A549 (cell line): ENCODE measurements at regions not wholly inside any gene's neighbourhood (a gene's known extent, or its start where the extent isn't known, plus 50 kb on each side); places are given as distances from the start of the nearest gene placed in this dataset.

Source experiments
- ATAC-seq, 2 experiments: fragments of 200-7000 bp in 1 of 2; fragments of >200 bp in 1 of 2; cut with Nextera tagmentation in 1 of 2; cut with Tn5 transposase in 1 of 2; 3 replicates each; pipeline versions ENCODE4 v1.8.0 to v1.9.1; 2018 to 2020; ENCODE audit warnings: mild to moderate bottlenecking in 1 of 2, moderate library complexity in 1 of 2
- CTCF ChIA-PET: fragments of 300-600 bp; sonication (Branson Sonifier 250); formaldehyde crosslinking; extraction: SDS; loops from one replicate; lab custom pipeline; 2021; ENCODE audit warnings: antibody characterized with exemption, inconsistent platforms; lab: Yijun Ruan, JAX
- POLR2A ChIA-PET: fragments of 350-600 bp; formaldehyde crosslinking; extraction: SDS; loops from one replicate; lab custom pipeline; 2021; ENCODE audit warnings: antibody characterized with exemption, inconsistent platforms; lab: Yijun Ruan, JAX
- DNase-seq, 2 experiments: peaks; one replicate each; pipeline versions ENCODE4 v3.0.0 to v3.0.0-alpha.2; 2011 to 2016; ENCODE audit warnings: low read depth in 1 of 2, low spot score in 1 of 2
- FAIRE-seq: peaks from 2 replicates; lab custom pipeline; 2011; peaks lifted over from hg19 to GRCh38; lab: Jason Lieb, UNC
- H3K27ac ChIP-seq, 2 experiments: fragments of >200 bp; sonication (Bioruptor Twin); formaldehyde crosslinking; 3 replicates each; pipeline ENCODE4 v1.5.1; 2016 to 2017
- H3K4me1 ChIP-seq: fragments of >200 bp; sonication (Bioruptor Twin); formaldehyde crosslinking; 3 replicates; pipeline ENCODE4 v1.6.1; 2016
- H3K4me2 ChIP-seq: fragments of >200 bp; sonication (Bioruptor Twin); formaldehyde crosslinking; 3 replicates; pipeline ENCODE4 v1.6.1; 2016
- H3K4me3 ChIP-seq: fragments of >200 bp; sonication (Bioruptor Twin); formaldehyde crosslinking; 3 replicates; pipeline ENCODE4 v1.5.1; 2016
- H3K9me3 ChIP-seq: fragments of >200 bp; sonication (Bioruptor Twin); formaldehyde crosslinking; 3 replicates; pipeline ENCODE4 v1.6.1; 2016
- BHLHE40 ChIP-seq: IDR thresholded peaks from 2 replicates; pipeline ENCODE4 v1.6.1; 2012; ENCODE audit warnings: low read depth, low read length, inconsistent platforms
- CHD4 ChIP-seq: fragments of 200-600 bp; sonication (generic); IDR thresholded peaks from 2 replicates; pipeline ENCODE4 v1.6.1; 2016; ENCODE audit warnings: antibody characterized with exemption, mild to moderate bottlenecking, borderline replicate concordance
- EHF ChIP-seq: fragments of 250-450 bp; sonication (Bioruptor Pico); IDR thresholded peaks from 2 replicates; pipeline ENCODE4 v1.5.0; 2020; ENCODE audit warnings: mild to moderate bottlenecking
- FOSL2 ChIP-seq, 2 experiments: fragments of 450-650 bp in 1 of 2; fragments of >200 bp in 1 of 2; sonication (Bioruptor Twin) in 1 of 2; formaldehyde crosslinking; IDR thresholded peaks; 2 replicates each; pipeline versions ENCODE4 v1.5.0 to v1.6.1; 2016 to 2020; ENCODE audit warnings: mild to moderate bottlenecking in 1 of 2, moderate library complexity in 1 of 2
- FOXS1 ChIP-seq: fragments of 250-450 bp; sonication (Bioruptor Pico); IDR thresholded peaks from 2 replicates; pipeline ENCODE4 v1.5.0; 2020; ENCODE audit warnings: mild to moderate bottlenecking, moderate library complexity
- HOXB13 ChIP-seq: fragments of 250-450 bp; sonication (Bioruptor Pico); IDR thresholded peaks from 2 replicates; pipeline ENCODE4 v1.5.0; 2020; ENCODE audit warnings: low read depth, mild to moderate bottlenecking, moderate library complexity
- JUN ChIP-seq, 2 experiments: fragments of >200 bp; sonication (Bioruptor Twin); formaldehyde crosslinking; IDR thresholded peaks; 2 replicates in 1 of 2; 3 replicates in 1 of 2; pipeline ENCODE4 v1.6.1; 2016 to 2017
- KDM5A ChIP-seq: fragments of 200-600 bp; sonication (generic); IDR thresholded peaks from 2 replicates; pipeline ENCODE4 v1.6.1; 2016; ENCODE audit warnings: antibody characterized with exemption, mild to moderate bottlenecking
- NFE2L2 ChIP-seq: fragments of 150-350 bp; conservative IDR thresholded peaks from 2 replicates; pipeline ENCODE4 v1.6.1; 2014; ENCODE audit warnings: low read length
- TP53 ChIP-seq: fragments of 250-450 bp; sonication (Bioruptor Pico); IDR thresholded peaks from 2 replicates; pipeline ENCODE4 v1.5.0; 2021; ENCODE audit warnings: mild to moderate bottlenecking, moderate library complexity
- ZFP36 ChIP-seq: fragments of 450-650 bp; IDR thresholded peaks from 2 replicates; pipeline ENCODE4 v1.6.1; 2014; ENCODE audit warnings: borderline replicate concordance; ENCODE audit not compliant: partially characterized antibody
- ZSCAN20 ChIP-seq: fragments of 250-450 bp; sonication (Bioruptor Pico); IDR thresholded peaks from 2 replicates; pipeline ENCODE4 v1.8.0; 2022; ENCODE audit warnings: mild to moderate bottlenecking, moderate library complexity
- WGBS: methylation state at CpG from one replicate; pipeline ENCODE4 v1.1.6; 2017; ENCODE audit errors: missing lambda C conversion rate; 5-methylcytosine and 5-hydroxymethylcytosine counted together
- TF ChIP-seq, protein P1 (sequence below): IDR thresholded peaks from 2 replicates; pipeline ENCODE4 v1.6.1; 2012
- TF ChIP-seq, protein P2 (sequence below): fragments of 250-450 bp; sonication (Bioruptor Pico); IDR thresholded peaks from 2 replicates; pipeline ENCODE4 v1.5.0; 2021; ENCODE audit warnings: mild to moderate bottlenecking, moderate library complexity, borderline replicate concordance
- TF ChIP-seq, protein P3 (sequence below): fragments of >200 bp; sonication (Bioruptor Twin); formaldehyde crosslinking; IDR thresholded peaks from 3 replicates; pipeline ENCODE4 v1.5.1; 2016
- TF ChIP-seq, protein P4 (sequence below): fragments of 150-350 bp; IDR thresholded peaks from 2 replicates; pipeline ENCODE4 v1.6.1; 2014; ENCODE audit warnings: low read depth, mild to moderate bottlenecking, low read length
- TF ChIP-seq, protein P5 (sequence below): fragments of 200-600 bp; sonication (generic); IDR thresholded peaks from 2 replicates; pipeline ENCODE4 v1.6.1; 2016; ENCODE audit warnings: antibody characterized with exemption, mild to moderate bottlenecking, moderate library complexity
- TF ChIP-seq, protein P6 (sequence below): IDR thresholded peaks from 2 replicates; pipeline ENCODE4 v1.6.1; 2012

DNA sequence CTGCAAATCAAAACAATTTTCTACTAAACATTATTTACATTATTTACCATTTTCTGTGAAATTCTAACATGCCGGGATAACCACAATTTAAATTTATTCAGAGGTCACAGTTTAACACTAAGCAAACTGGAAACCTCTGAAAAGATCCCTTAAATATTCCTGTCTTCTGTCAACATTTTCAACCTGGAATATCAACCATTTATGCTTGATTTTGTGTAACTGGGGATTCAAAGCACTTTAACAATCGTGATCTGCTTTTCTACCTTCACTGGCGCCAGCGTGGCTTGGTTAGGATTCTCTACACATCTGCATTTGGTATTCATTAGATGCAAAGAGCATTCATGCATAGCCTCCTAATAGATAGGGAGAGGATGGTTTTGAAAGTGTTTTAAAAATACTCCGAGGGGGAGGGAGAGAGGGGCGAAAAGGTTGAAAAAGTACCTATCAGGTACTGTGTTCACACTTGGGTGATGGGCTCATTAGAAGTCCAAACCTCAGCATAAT lies 59.9 kb upstream of the RAB12 start:
- ChIA-PET POLR2A (no interaction called here), CTCF (no interaction called here)
- TF ChIP-seq, protein P1, sequence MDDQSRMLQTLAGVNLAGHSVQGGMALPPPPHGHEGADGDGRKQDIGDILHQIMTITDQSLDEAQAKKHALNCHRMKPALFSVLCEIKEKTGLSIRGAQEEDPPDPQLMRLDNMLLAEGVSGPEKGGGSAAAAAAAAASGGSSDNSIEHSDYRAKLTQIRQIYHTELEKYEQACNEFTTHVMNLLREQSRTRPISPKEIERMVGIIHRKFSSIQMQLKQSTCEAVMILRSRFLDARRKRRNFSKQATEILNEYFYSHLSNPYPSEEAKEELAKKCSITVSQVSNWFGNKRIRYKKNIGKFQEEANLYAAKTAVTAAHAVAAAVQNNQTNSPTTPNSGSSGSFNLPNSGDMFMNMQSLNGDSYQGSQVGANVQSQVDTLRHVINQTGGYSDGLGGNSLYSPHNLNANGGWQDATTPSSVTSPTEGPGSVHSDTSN, result no peak
- TF ChIP-seq, protein P2, sequence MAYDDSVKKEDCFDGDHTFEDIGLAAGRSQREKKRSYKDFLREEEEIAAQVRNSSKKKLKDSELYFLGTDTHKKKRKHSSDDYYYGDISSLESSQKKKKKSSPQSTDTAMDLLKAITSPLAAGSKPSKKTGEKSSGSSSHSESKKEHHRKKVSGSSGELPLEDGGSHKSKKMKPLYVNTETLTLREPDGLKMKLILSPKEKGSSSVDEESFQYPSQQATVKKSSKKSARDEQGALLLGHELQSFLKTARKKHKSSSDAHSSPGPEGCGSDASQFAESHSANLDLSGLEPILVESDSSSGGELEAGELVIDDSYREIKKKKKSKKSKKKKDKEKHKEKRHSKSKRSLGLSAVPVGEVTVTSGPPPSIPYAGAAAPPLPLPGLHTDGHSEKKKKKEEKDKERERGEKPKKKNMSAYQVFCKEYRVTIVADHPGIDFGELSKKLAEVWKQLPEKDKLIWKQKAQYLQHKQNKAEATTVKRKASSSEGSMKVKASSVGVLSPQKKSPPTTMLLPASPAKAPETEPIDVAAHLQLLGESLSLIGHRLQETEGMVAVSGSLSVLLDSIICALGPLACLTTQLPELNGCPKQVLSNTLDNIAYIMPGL, result no peak
- TF ChIP-seq, protein P3, sequence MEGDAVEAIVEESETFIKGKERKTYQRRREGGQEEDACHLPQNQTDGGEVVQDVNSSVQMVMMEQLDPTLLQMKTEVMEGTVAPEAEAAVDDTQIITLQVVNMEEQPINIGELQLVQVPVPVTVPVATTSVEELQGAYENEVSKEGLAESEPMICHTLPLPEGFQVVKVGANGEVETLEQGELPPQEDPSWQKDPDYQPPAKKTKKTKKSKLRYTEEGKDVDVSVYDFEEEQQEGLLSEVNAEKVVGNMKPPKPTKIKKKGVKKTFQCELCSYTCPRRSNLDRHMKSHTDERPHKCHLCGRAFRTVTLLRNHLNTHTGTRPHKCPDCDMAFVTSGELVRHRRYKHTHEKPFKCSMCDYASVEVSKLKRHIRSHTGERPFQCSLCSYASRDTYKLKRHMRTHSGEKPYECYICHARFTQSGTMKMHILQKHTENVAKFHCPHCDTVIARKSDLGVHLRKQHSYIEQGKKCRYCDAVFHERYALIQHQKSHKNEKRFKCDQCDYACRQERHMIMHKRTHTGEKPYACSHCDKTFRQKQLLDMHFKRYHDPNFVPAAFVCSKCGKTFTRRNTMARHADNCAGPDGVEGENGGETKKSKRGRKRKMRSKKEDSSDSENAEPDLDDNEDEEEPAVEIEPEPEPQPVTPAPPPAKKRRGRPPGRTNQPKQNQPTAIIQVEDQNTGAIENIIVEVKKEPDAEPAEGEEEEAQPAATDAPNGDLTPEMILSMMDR, result no peak
- no peak for TF ChIP-seq NFE2L2
- TF ChIP-seq, protein P4, sequence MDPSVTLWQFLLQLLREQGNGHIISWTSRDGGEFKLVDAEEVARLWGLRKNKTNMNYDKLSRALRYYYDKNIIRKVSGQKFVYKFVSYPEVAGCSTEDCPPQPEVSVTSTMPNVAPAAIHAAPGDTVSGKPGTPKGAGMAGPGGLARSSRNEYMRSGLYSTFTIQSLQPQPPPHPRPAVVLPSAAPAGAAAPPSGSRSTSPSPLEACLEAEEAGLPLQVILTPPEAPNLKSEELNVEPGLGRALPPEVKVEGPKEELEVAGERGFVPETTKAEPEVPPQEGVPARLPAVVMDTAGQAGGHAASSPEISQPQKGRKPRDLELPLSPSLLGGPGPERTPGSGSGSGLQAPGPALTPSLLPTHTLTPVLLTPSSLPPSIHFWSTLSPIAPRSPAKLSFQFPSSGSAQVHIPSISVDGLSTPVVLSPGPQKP, result no peak
- no peak for TF ChIP-seq EHF
- no peak for TF ChIP-seq BHLHE40
- no peak for TF ChIP-seq KDM5A
- no peaks in the 10 kb centered on the region for H3K4me1 ChIP-seq
- no peak overlapping the region for H3K27ac ChIP-seq
- no peaks in the 10 kb centered on the region for H3K9me3 ChIP-seq
- no peak for ATAC-seq
- H3K4me3 ChIP-seq, result no peak overlapping the region
- no peak overlapping the region for H3K4me2 ChIP-seq
- no peak for FAIRE-seq
- WGBS, result 55% methylated on average over 6 of the region's 6 CpGs
- DNase-seq, result no peak

DNA sequence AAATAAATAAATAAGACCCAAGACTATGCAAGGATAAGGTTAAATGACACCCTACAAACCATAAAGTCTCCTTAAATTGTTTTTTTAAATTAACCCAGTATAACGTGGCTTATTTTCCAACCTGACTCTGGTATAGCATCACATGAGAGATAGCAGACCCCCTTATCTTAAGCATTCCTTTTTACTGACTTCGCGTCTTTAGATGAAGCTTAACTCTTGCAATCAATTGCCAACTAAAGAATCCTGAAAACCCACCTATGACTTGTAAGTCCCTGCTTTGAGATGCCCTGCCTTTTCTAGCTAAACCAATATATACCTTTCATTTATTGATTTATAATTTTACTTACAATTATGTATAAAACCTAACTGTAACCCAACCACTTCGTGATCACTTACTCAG lies 57.1 kb upstream of the RAB12 start:
- no peak for FAIRE-seq
- ATAC-seq, result no peak

DNA sequence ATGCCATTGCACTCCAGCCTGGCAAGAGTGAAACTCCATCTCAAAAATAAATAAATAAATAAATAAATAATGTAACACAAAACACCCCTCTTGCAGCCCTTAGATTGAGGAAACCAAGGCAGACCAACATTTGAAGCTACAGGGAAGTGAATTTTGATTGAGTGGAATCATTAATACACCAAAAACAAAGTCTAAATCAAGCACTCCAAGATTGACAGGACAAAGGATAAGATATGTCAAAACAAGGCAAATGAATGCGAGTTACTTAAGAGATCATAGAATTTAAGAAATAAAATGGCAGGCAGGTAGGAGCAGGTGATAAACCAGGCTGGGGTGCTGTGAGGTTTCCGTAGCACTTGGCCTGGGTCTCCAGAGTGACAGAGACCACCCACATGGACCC lies 54.9 kb upstream of the RAB12 start:
- Histone ChIP-seq H3K4me3 (no peak overlapping the region), H3K4me1 (no peaks in the 10 kb centered on the region), H3K27ac (no peak overlapping the region), H3K9me3 (no peaks in the 10 kb centered on the region), H3K4me2 (no peak overlapping the region)
- ATAC-seq (no peak), FAIRE-seq (no peak), DNase-seq (no peak)
- CTCF ChIA-PET, result interaction anchor here (1.0 kb wide), 1 partner anchor 76 kb away, joined by 3 read pairs; no protein-coding TSS in a partner anchor
- TF ChIP-seq, protein P5, sequence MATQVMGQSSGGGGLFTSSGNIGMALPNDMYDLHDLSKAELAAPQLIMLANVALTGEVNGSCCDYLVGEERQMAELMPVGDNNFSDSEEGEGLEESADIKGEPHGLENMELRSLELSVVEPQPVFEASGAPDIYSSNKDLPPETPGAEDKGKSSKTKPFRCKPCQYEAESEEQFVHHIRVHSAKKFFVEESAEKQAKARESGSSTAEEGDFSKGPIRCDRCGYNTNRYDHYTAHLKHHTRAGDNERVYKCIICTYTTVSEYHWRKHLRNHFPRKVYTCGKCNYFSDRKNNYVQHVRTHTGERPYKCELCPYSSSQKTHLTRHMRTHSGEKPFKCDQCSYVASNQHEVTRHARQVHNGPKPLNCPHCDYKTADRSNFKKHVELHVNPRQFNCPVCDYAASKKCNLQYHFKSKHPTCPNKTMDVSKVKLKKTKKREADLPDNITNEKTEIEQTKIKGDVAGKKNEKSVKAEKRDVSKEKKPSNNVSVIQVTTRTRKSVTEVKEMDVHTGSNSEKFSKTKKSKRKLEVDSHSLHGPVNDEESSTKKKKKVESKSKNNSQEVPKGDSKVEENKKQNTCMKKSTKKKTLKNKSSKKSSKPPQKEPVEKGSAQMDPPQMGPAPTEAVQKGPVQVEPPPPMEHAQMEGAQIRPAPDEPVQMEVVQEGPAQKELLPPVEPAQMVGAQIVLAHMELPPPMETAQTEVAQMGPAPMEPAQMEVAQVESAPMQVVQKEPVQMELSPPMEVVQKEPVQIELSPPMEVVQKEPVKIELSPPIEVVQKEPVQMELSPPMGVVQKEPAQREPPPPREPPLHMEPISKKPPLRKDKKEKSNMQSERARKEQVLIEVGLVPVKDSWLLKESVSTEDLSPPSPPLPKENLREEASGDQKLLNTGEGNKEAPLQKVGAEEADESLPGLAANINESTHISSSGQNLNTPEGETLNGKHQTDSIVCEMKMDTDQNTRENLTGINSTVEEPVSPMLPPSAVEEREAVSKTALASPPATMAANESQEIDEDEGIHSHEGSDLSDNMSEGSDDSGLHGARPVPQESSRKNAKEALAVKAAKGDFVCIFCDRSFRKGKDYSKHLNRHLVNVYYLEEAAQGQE, result no peak
- TF ChIP-seq CHD4, result no peak
- TF ChIP-seq FOXS1 (CRISPR knock-in tag), result no peak
- no peak for TF ChIP-seq ZFP36
- no peak for TF ChIP-seq FOSL2 (IDR thresholded peaks at IDR 0.05)
- TF ChIP-seq FOSL2 (CRISPR knock-in tag; IDR thresholded peaks at IDR 0.05), result no peak
- TF ChIP-seq ZSCAN20 (CRISPR knock-in tag), result no peak
- TF ChIP-seq, protein P6, sequence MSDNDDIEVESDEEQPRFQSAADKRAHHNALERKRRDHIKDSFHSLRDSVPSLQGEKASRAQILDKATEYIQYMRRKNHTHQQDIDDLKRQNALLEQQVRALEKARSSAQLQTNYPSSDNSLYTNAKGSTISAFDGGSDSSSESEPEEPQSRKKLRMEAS, result no peak
- POLR2A ChIA-PET, result no interaction called here
- 89% methylated on average over 2 of the region's 2 CpGs for WGBS

More for the DNA sequence above, 57.1 kb upstream of the RAB12 start:
- ChIA-PET CTCF (no interaction called here), POLR2A (no interaction called here)
- H3K4me3 ChIP-seq, result no peak overlapping the region
- no peak for DNase-seq
- no peaks in the 10 kb centered on the region for H3K4me1 ChIP-seq
- no peak overlapping the region for H3K4me2 ChIP-seq
- TF ChIP-seq KDM5A (no peak), JUN (IDR thresholded peaks at IDR 0.05) (no peak), HOXB13 (no peak), TP53 (CRISPR knock-in tag) (no peak)
- TF ChIP-seq, protein P1, result no peak
- no peak overlapping the region for H3K27ac ChIP-seq
- 73% methylated on average over 4 of the region's 4 CpGs for WGBS
- H3K9me3 ChIP-seq, result no peaks in the 10 kb centered on the region
